ENCODE measurements at regions not wholly inside any gene's neighbourhood (a gene's known extent, or its start where the extent isn't known, plus 50 kb on each side); places are given as distances from the start of the nearest gene placed in this dataset.

GRCh38 chr4:35649011-35649410 is 595.3 kb downstream of the ARAP2 start:
- no peak for TF ChIP-seq CTCF (IDR thresholded peaks at IDR 0.05; ENCODE audit: insufficient read depth, low read length, missing control alignments)
- ChIA-PET POLR2A (no interaction called here), CTCF (no interaction called here)
- DNase-seq (ENCODE audit: low read depth, low spot score): no peak
- no peak overlapping the region for H3K4me3 ChIP-seq (ENCODE audit: low read depth, low read length)

GRCh38 chr4:35649778-35650177 is 594.5 kb downstream of the ARAP2 start:
- H3K4me3 ChIP-seq (ENCODE audit: low read depth, low read length): no peak overlapping the region
- DNase-seq (ENCODE audit: low read depth, low spot score): no peak
- no peak for TF ChIP-seq CTCF (IDR thresholded peaks at IDR 0.05; ENCODE audit: insufficient read depth, low read length, missing control alignments)
- ChIA-PET CTCF (no interaction called here), POLR2A (no interaction called here)

GRCh38 chr4:35652197-35652596 is 592.1 kb downstream of the ARAP2 start:
- DNase-seq (ENCODE audit: low read depth, low spot score): no peak
- TF ChIP-seq CTCF (IDR thresholded peaks at IDR 0.05; ENCODE audit: insufficient read depth, low read length, missing control alignments): no peak
- ChIA-PET POLR2A (no interaction called here), CTCF (no interaction called here)
- no peak overlapping the region for H3K4me3 ChIP-seq (ENCODE audit: low read depth, low read length)

GRCh38 chr4:35653451-35653850 is 590.9 kb downstream of the ARAP2 start:
- POLR2A ChIA-PET: no interaction called here
- no peak for DNase-seq (ENCODE audit: low read depth, low spot score)
- no peak overlapping the region for H3K4me3 ChIP-seq (ENCODE audit: low read depth, low read length)
- no peak for TF ChIP-seq CTCF (IDR thresholded peaks at IDR 0.05; ENCODE audit: insufficient read depth, low read length, missing control alignments)
- CTCF ChIA-PET: no interaction called here

GRCh38 chr4:35673137-35673536 is 571.2 kb downstream of the ARAP2 start:
- CTCF ChIA-PET: no interaction called here
- no peak for DNase-seq (ENCODE audit: low read depth, low spot score)
- TF ChIP-seq CTCF (IDR thresholded peaks at IDR 0.05; ENCODE audit: insufficient read depth, low read length, missing control alignments): no peak
- POLR2A ChIA-PET: no interaction called here
- no peak overlapping the region for H3K4me3 ChIP-seq (ENCODE audit: low read depth, low read length)

- no peak for TF ChIP-seq CTCF (IDR thresholded peaks at IDR 0.05; ENCODE audit: insufficient read depth, low read length, missing control alignments)
Measured at GRCh38 chr4:35684755-35685154, 559.6 kb downstream of the ARAP2 start.

More at GRCh38 chr4:35684755-35685154, 559.6 kb downstream of the ARAP2 start:
- H3K4me3 ChIP-seq (ENCODE audit: low read depth, low read length): no peak overlapping the region
- no peak for DNase-seq (ENCODE audit: low read depth, low spot score)
- ChIA-PET POLR2A (no interaction called here), CTCF (no interaction called here)
